ENCODE measurements at regions not wholly inside any gene's neighbourhood (a gene's known extent, or its start where the extent isn't known, plus 50 kb on each side); places are given as distances from the start of the nearest gene placed in this dataset.

GRCh38 chr4:18815081-18815778 is 793.7 kb upstream of the LCORL start:
- DNase-seq: no peak

GRCh38 chr4:18813771-18814170 is 792.2 kb upstream of the LCORL start:
- no peak for DNase-seq

GRCh38 chr4:18813055-18813454 is 791.5 kb upstream of the LCORL start:
- no peak for DNase-seq

GRCh38 chr4:18803781-18804180 is 782.2 kb upstream of the LCORL start:
- DNase-seq: no peak

- no peak for DNase-seq
Observed at GRCh38 chr4:18798123-18798522, 776.6 kb upstream of the LCORL start.

- DNase-seq: no peak
Observed at GRCh38 chr4:18795794-18796193, 774.2 kb upstream of the LCORL start.

- no peak for DNase-seq
Observed at GRCh38 chr4:18777190-18777930, 755.8 kb upstream of the LCORL start.

- no peak for DNase-seq
Observed at GRCh38 chr4:18767921-18768320, 746.4 kb upstream of the LCORL start.

GRCh38 chr4:18756671-18757070 is 735.1 kb upstream of the LCORL start:
- DNase-seq: no peak

- no peak for DNase-seq
Observed at GRCh38 chr4:18754180-18754579, 732.6 kb upstream of the LCORL start.

GRCh38 chr4:18751083-18751482 is 729.5 kb upstream of the LCORL start:
- DNase-seq: no peak

- DNase-seq: no peak
Observed at GRCh38 chr4:18749391-18749790, 727.8 kb upstream of the LCORL start.

- no peak for DNase-seq
Observed at GRCh38 chr4:18736551-18736950, 715.0 kb upstream of the LCORL start.

- no peak for DNase-seq
Observed at GRCh38 chr4:18735740-18736268, 714.2 kb upstream of the LCORL start.

- no peak for DNase-seq
Observed at GRCh38 chr4:18734405-18734804, 712.9 kb upstream of the LCORL start.

GRCh38 chr4:18733961-18734360 is 712.4 kb upstream of the LCORL start:
- no peak for DNase-seq

GRCh38 chr4:18722748-18723191 is 701.2 kb upstream of the LCORL start:
- no peak for DNase-seq

- no peak for DNase-seq
Observed at GRCh38 chr4:18698119-18698883, 676.7 kb upstream of the LCORL start.

GRCh38 chr4:18695733-18696527 is 674.4 kb upstream of the LCORL start:
- no peak for DNase-seq

GRCh38 chr4:18691431-18692200 is 670.1 kb upstream of the LCORL start:
- DNase-seq: no peak

- DNase-seq: no peak
Observed at GRCh38 chr4:18690291-18690955, 668.9 kb upstream of the LCORL start.

Measured in fibroblast of skin of right quadriceps (primary cell).